IMR-90 (cell line): ENCODE measurements at regions not wholly inside any gene's neighbourhood (a gene's known extent, or its start where the extent isn't known, plus 50 kb on each side); places are given as distances from the start of the nearest gene placed in this dataset.

Experiments
- ATAC-seq: fragments of 200-7000 bp; cut with Tn5 transposase; 2 replicates; pipeline ENCODE4 v1.9.1; 2020; ENCODE audit warnings: low read depth, mild to moderate bottlenecking, moderate library complexity
- BruUV-seq: library from RNA; stranded (reverse); fragments of 400-500 nt; replicated peaks from 2 replicates; lab custom pipeline; 2021; lab: Mats Ljungman, UMichigan
- CTCF ChIA-PET: fragments of 300-600 bp; formaldehyde crosslinking; extraction: SDS; loops from one replicate; lab custom pipeline; 2021; ENCODE audit warnings: antibody characterized with exemption; lab: Yijun Ruan, JAX
- POLR2A ChIA-PET: fragments of 300-600 bp; sonication (Branson Sonifier 250); formaldehyde crosslinking; loops from one replicate; lab custom pipeline; 2022; ENCODE audit warnings: antibody characterized with exemption; ENCODE audit not compliant: unreplicated experiment; lab: Charles Lee
- DNase-seq: peaks from one replicate; pipeline ENCODE4 v3.0.0; 2013
- H2AFZ ChIP-seq: replicated peaks from 2 replicates; pipeline ENCODE3; 2013; ENCODE audit warnings: low read length, mild to moderate bottlenecking; ENCODE audit not compliant: poor library complexity
- H2AK5ac ChIP-seq: 2 replicates; pipeline ENCODE4 v1.6.1; 2013; ENCODE audit warnings: low read depth, low read length, inconsistent platforms
- H2AK9ac ChIP-seq: replicated peaks from 2 replicates; pipeline ENCODE3; 2013; ENCODE audit warnings: mild to moderate bottlenecking, low read depth, low read length, moderate library complexity; ENCODE audit not compliant: poor library complexity
- H2BK120ac ChIP-seq: 2 replicates; pipeline ENCODE4 v1.6.1; 2013; ENCODE audit warnings: low read depth, low read length, inconsistent platforms
- H2BK15ac ChIP-seq: 3 replicates; pipeline ENCODE4 v1.6.1; 2013; ENCODE audit warnings: low read depth, low read length, inconsistent platforms
- H2BK20ac ChIP-seq: 2 replicates; pipeline ENCODE4 v1.6.1; 2013; ENCODE audit warnings: low read depth, mild to moderate bottlenecking, inconsistent platforms, low read length, moderate library complexity
- H2BK5ac ChIP-seq: 2 replicates; pipeline ENCODE4 v1.6.1; 2013; ENCODE audit warnings: mild to moderate bottlenecking, low read depth, low read length, inconsistent platforms; ENCODE audit not compliant: poor library complexity, severe bottlenecking
- H3K14ac ChIP-seq: replicated peaks from 2 replicates; pipeline ENCODE4 v1.6.1; 2013; ENCODE audit warnings: low read depth, low read length, inconsistent platforms
- H3K18ac ChIP-seq: 2 replicates; pipeline ENCODE4 v1.6.1; 2013; ENCODE audit warnings: low read depth, low read length, control low read depth
- H3K23ac ChIP-seq: 2 replicates; pipeline ENCODE4 v1.6.1; 2013; ENCODE audit warnings: low read depth, low read length, inconsistent platforms
- H3K27ac ChIP-seq: 2 replicates; pipeline ENCODE4 v1.5.1; 2013; ENCODE audit warnings: mild to moderate bottlenecking, control low read depth, low read length; ENCODE audit not compliant: insufficient read depth
- H3K27me3 ChIP-seq: 2 replicates; pipeline ENCODE4 v1.6.1; 2013; ENCODE audit warnings: low read length; ENCODE audit not compliant: control insufficient read depth, insufficient read depth
- H3K36me3 ChIP-seq: 2 replicates; pipeline ENCODE4 v1.6.1; 2013; ENCODE audit warnings: low read length, mixed read lengths; ENCODE audit not compliant: control insufficient read depth, insufficient read depth
- H3K4ac ChIP-seq: 2 replicates; pipeline ENCODE4 v1.6.1; 2013; ENCODE audit warnings: low read depth, low read length, inconsistent platforms
- H3K4me1 ChIP-seq: 2 replicates; pipeline ENCODE4 v1.6.1; 2013; ENCODE audit warnings: low read length, mixed read lengths; ENCODE audit not compliant: control insufficient read depth, insufficient read depth
- H3K4me2 ChIP-seq: 2 replicates; pipeline ENCODE4 v1.6.1; 2013; ENCODE audit warnings: low read depth, mild to moderate bottlenecking, control low read depth, low read length, moderate library complexity
- H3K4me3 ChIP-seq: 2 replicates; pipeline ENCODE4 v1.5.1; 2013; ENCODE audit warnings: low read depth, mild to moderate bottlenecking, control low read depth, low read length, moderate library complexity; ENCODE audit not compliant: insufficient read depth
- H3K56ac ChIP-seq: 2 replicates; pipeline ENCODE4 v1.6.1; 2013; ENCODE audit warnings: low read length, inconsistent platforms; ENCODE audit not compliant: insufficient read depth; ENCODE audit errors: extremely low read depth
- H3K79me1 ChIP-seq, 2 experiments: 2 replicates each; pipeline ENCODE4 v1.6.1; 2013; ENCODE audit warnings: low read length in 2 of 2, inconsistent platforms in 1 of 2, low read depth in 1 of 2
- H3K9ac ChIP-seq: 2 replicates; pipeline ENCODE4 v1.6.1; 2013; ENCODE audit warnings: low read depth, low read length, control low read depth
- H3K9me1 ChIP-seq: 2 replicates; pipeline ENCODE4 v1.6.1; 2013; ENCODE audit warnings: low read length, inconsistent platforms; ENCODE audit not compliant: insufficient read depth
- H3K9me3 ChIP-seq: 2 replicates; pipeline ENCODE4 v1.6.1; 2013; ENCODE audit warnings: low read length; ENCODE audit not compliant: control insufficient read depth, insufficient read depth
- H4K20me1 ChIP-seq: 2 replicates; pipeline ENCODE4 v1.6.1; 2013; ENCODE audit warnings: low read length, inconsistent platforms; ENCODE audit not compliant: insufficient read depth
- H4K5ac ChIP-seq: 2 replicates; pipeline ENCODE4 v1.6.1; 2013; ENCODE audit warnings: mild to moderate bottlenecking, low read depth, low read length, control low read depth
- H4K8ac ChIP-seq, 2 experiments: 2 replicates each; pipeline ENCODE4 v1.6.1; 2013; ENCODE audit warnings: low read depth in 2 of 2, low read length in 2 of 2, control low read depth in 1 of 2, inconsistent platforms in 1 of 2
- H4K91ac ChIP-seq: 2 replicates; pipeline ENCODE4 v1.6.1; 2013; ENCODE audit warnings: low read depth, low read length, inconsistent platforms; ENCODE audit not compliant: insufficient read depth
- CEBPB ChIP-seq: IDR thresholded peaks from 2 replicates; pipeline ENCODE4 v1.6.1; 2012; ENCODE audit warnings: low read depth, low read length, improper control_type of control experiment
- CHD1 ChIP-seq: IDR thresholded peaks from 2 replicates; pipeline ENCODE4 v1.6.1; 2012; ENCODE audit warnings: low read depth, low read length, improper control_type of control experiment
- CTCF ChIP-seq: conservative IDR thresholded peaks from 2 replicates; pipeline ENCODE4 v1.5.1; 2012; ENCODE audit warnings: mild to moderate bottlenecking, low read depth, low read length, improper control_type of control experiment
- ELK1 ChIP-seq: fragments of 150-350 bp; IDR thresholded peaks from 2 replicates; pipeline ENCODE4 v1.6.1; 2016; ENCODE audit warnings: low read depth, mild to moderate bottlenecking, low read length, moderate library complexity, borderline replicate concordance
- MXI1 ChIP-seq: IDR thresholded peaks from 2 replicates; pipeline ENCODE4 v1.6.1; 2012; ENCODE audit warnings: low read depth, mild to moderate bottlenecking, low read length, moderate library complexity, borderline replicate concordance
- NFE2L2 ChIP-seq: fragments of 150-350 bp; IDR thresholded peaks from 2 replicates; pipeline ENCODE4 v1.6.1; 2016; ENCODE audit warnings: low read depth, mild to moderate bottlenecking, low read length
- POLR2A ChIP-seq: IDR thresholded peaks from 2 replicates; pipeline ENCODE4 v1.6.1; 2012; ENCODE audit warnings: mild to moderate bottlenecking, low read depth, low read length
- RAD21 ChIP-seq: IDR thresholded peaks from 2 replicates; pipeline ENCODE4 v1.6.1; 2012; ENCODE audit warnings: low read length, improper control_type of control experiment
- RCOR1 ChIP-seq: IDR thresholded peaks from 2 replicates; pipeline ENCODE4 v1.6.1; 2012; ENCODE audit warnings: mild to moderate bottlenecking, low read length, improper control_type of control experiment; ENCODE audit not compliant: insufficient replicate concordance
- SMC3 ChIP-seq: fragments of 150-350 bp; IDR thresholded peaks from 2 replicates; pipeline ENCODE4 v1.6.1; 2016; ENCODE audit warnings: low read depth, mild to moderate bottlenecking, antibody characterized with exemption, low read length, moderate library complexity
- USF2 ChIP-seq: fragments of 150-350 bp; IDR thresholded peaks from 2 replicates; pipeline ENCODE4 v1.6.1; 2017; ENCODE audit warnings: mild to moderate bottlenecking, antibody characterized with exemption, low read length, low read depth
- WGBS, 2 experiments: methylation state at CpG; one replicate each; pipeline versions ENCODE4 v1.1.5 to v1.1.7; 2013; ENCODE audit warnings: missing lambda C conversion rate in 2 of 2; ENCODE audit not compliant: insufficient read length in 1 of 2; ENCODE audit errors: extremely low coverage in 2 of 2; 5-methylcytosine and 5-hydroxymethylcytosine counted together
- dilution Hi-C: fragments of 300-500 bp; cut with HindIII; formaldehyde crosslinking; loops from one replicate; pipeline ENCODE4 v1.14.3; 2018; ENCODE audit warnings: low sequenced_read_pairs; ENCODE audit not compliant: unreplicated experiment
- in situ Hi-C: fragments of 300-500 bp; cut with MboI; formaldehyde crosslinking; loops from 3 replicates; pipeline ENCODE4 v1.14.3; 2019; ENCODE audit warnings: low sequenced_read_pairs, inconsistent platforms, mixed read lengths
- intact Hi-C: fragments of 100-400 bp; cut with micrococcal nuclease; formaldehyde crosslinking; loops from 2 replicates; pipeline ENCODE4 v1.10.0; 2022

- H4K91ac ChIP-seq, result no peak overlapping the region
- no peak overlapping the region for H4K5ac ChIP-seq
- no peaks in the 10 kb centered on the region for H3K79me1 ChIP-seq
- no peak overlapping the region for H2BK120ac ChIP-seq
- no peak overlapping the region for H3K14ac ChIP-seq
- no peak overlapping the region for H2BK20ac ChIP-seq
- no peak overlapping the region for H4K8ac ChIP-seq
- WGBS, 2 experiments, result no CpG with 5 or more reads among the region's 8 CpGs
- no peaks in the 10 kb centered on the region for H4K20me1 ChIP-seq
- DNase-seq, result no peak
- TF ChIP-seq POLR2A (no peak), ELK1 (no peak), CTCF (no peak), RAD21 (no peak), CHD1 (no peak), MXI1 (no peak), RCOR1 (no peak), USF2 (no peak), NFE2L2 (no peak), SMC3 (no peak), CEBPB (no peak)
- no peak overlapping the region for H3K9ac ChIP-seq
- H3K9me3 ChIP-seq, result peaks cover under 1% of the 10 kb centered on the region; the same call in 1 of the 2 replicates
- no peak overlapping the region for H3K23ac ChIP-seq
- POLR2A ChIA-PET, result no interaction called here
- H3K4ac ChIP-seq, result no peak overlapping the region
- no peak overlapping the region for H3K27ac ChIP-seq
- intact Hi-C loops, result loop anchor here (5.0 kb wide), 2 partner anchors 357 to 408 kb away; partner anchors contain the start of gene ZMIZ1
- dilution Hi-C loops, result no loop called here
- H2AFZ ChIP-seq, result no peak overlapping the region
- H3K4me3 ChIP-seq, result no peak overlapping the region
- H2AK9ac ChIP-seq, result no peak overlapping the region
- ATAC-seq, result no peak
- no peaks in the 10 kb centered on the region; the same call in 1 of the 2 replicates for H3K9me1 ChIP-seq
- CTCF ChIA-PET, result interaction anchor here (0.6 to 1.5 kb wide), 3 partner anchors 13 to 611 kb away, joined by 3 to 6 read pairs (median 3); no protein-coding TSS in a partner anchor
- no peaks in the 10 kb centered on the region for H3K36me3 ChIP-seq
- no peak overlapping the region for H2BK5ac ChIP-seq
- peaks cover 8% of the 10 kb centered on the region for H3K27me3 ChIP-seq
- in situ Hi-C loops, result loop anchor here (10.0 kb wide), 1 partner anchor 604 kb away; no protein-coding TSS in a partner anchor
- no peak overlapping the region for H3K18ac ChIP-seq
- H3K4me2 ChIP-seq, result no peak overlapping the region
- no peak overlapping the region for H2BK15ac ChIP-seq
- no peak overlapping the region for H3K56ac ChIP-seq
- BruUV-seq, result no TSS peak
- H3K4me1 ChIP-seq, result 0 out of 2 replicates have a peak, but pooled peaks cover 2% of the 10 kb centered on the region
- H2AK5ac ChIP-seq, result no peak overlapping the region
Measured at GRCh38 chr10:78658645-78659597, 409.8 kb upstream of the ZMIZ1 start.
